HCT116 (cell line): ENCODE measurements at regions not wholly inside any gene's neighbourhood (a gene's known extent, or its start where the extent isn't known, plus 50 kb on each side); places are given as distances from the start of the nearest gene placed in this dataset.

Experiments
- ATAC-seq: fragments of 200-7000 bp; cut with Tn5 transposase; 2 replicates; pipeline ENCODE4 v1.9.1; 2020; ENCODE audit warnings: mild to moderate bottlenecking, moderate library complexity
- BruUV-seq: library from RNA; stranded (reverse); fragments of 400-500 nt; replicated peaks from 2 replicates; lab custom pipeline; 2021; lab: Mats Ljungman, UMichigan
- CTCF ChIA-PET: fragments of 300-600 bp; sonication (Branson Sonifier 250); formaldehyde crosslinking; loops from one replicate; lab custom pipeline; 2021; ENCODE audit warnings: antibody characterized with exemption; lab: Charles Lee
- POLR2A ChIA-PET: fragments of 300-600, 350-600 bp; sonication (Branson Sonifier 250); formaldehyde crosslinking; loops from one replicate; lab custom pipeline; 2021; ENCODE audit warnings: antibody characterized with exemption; lab: Charles Lee
- RAD21 ChIA-PET, 2 experiments: fragments of 300-600 bp; sonication (Branson Sonifier 250); formaldehyde crosslinking; loops; one replicate each; lab custom pipeline; 2023; ENCODE audit warnings: low total read pairs in 2 of 2; ENCODE audit not compliant: uncharacterized antibody in 2 of 2, unreplicated experiment in 2 of 2, low non-redundant PET in 1 of 2; lab: Charles Lee
- DNase-seq: peaks from one replicate; pipeline ENCODE4 v3.0.0-alpha.2; 2010; ENCODE audit warnings: low read depth, low spot score
- H2AFZ ChIP-seq: fragments of 200-600 bp; shearing (Covaris generic), sonication (generic); 2 replicates; pipeline ENCODE4 v1.6.1; 2017; ENCODE audit warnings: low read depth, mixed run types, mixed read lengths, antibody characterized with exemption, low read length; ENCODE audit not compliant: poor library complexity, severe bottlenecking
- H3K27ac ChIP-seq: 2 replicates; pipeline ENCODE4 v1.5.1; 2012; ENCODE audit warnings: low read depth, low read length
- H3K27me3 ChIP-seq: fragments of 200-600 bp; sonication (generic); 2 replicates; pipeline ENCODE4 v1.6.1; 2016; ENCODE audit warnings: mixed run types, low read length, mixed read lengths; ENCODE audit not compliant: insufficient read depth
- H3K36me3 ChIP-seq, 2 experiments: fragments of 200-500 bp in 1 of 2; fragments of 200-600 bp in 1 of 2; sonication (Bioruptor generic) in 1 of 2; sonication (generic) in 1 of 2; 2 replicates each; pipeline versions ENCODE4 v1.5.1 to v1.6.1; 2014 to 2016; ENCODE audit warnings: low read length in 2 of 2, inconsistent platforms in 1 of 2, mixed read lengths in 1 of 2, mixed run types in 1 of 2; ENCODE audit not compliant: insufficient read depth in 2 of 2, control insufficient read depth in 1 of 2
- H3K4me1 ChIP-seq, 2 experiments: fragments of 200-600 bp in 1 of 2; sonication (generic) in 1 of 2; 2 replicates each; pipeline versions ENCODE4 v1.5.1 to v1.6.1; 2012 to 2017; ENCODE audit warnings: low read length in 2 of 2, inconsistent platforms in 1 of 2, mild to moderate bottlenecking in 1 of 2, mixed read lengths in 1 of 2, mixed run types in 1 of 2, moderate library complexity in 1 of 2; ENCODE audit not compliant: insufficient read depth in 2 of 2, control insufficient read depth in 1 of 2
- H3K4me2 ChIP-seq: fragments of 200-600 bp; sonication (generic); 2 replicates; pipeline ENCODE4 v1.6.1; 2017; ENCODE audit warnings: mixed run types, low read length, mixed read lengths
- H3K4me3 ChIP-seq, 2 experiments: fragments of 200-600 bp in 1 of 2; sonication (generic) in 1 of 2; replicated peaks in 1 of 2; 2 replicates each; pipeline ENCODE4 v1.5.1; 2011 to 2016; ENCODE audit warnings: low read length in 2 of 2, control low read depth in 1 of 2, low read depth in 1 of 2, mild to moderate bottlenecking in 1 of 2, mixed read lengths in 1 of 2, mixed run types in 1 of 2
- H3K79me2 ChIP-seq: fragments of 200-600 bp; sonication (generic); 2 replicates; pipeline ENCODE4 v1.6.1; 2017; ENCODE audit warnings: mild to moderate bottlenecking, mixed run types, low read length, moderate library complexity, mixed read lengths; ENCODE audit not compliant: insufficient read depth
- H3K9ac ChIP-seq: fragments of 200-600 bp; sonication (generic); 2 replicates; pipeline ENCODE4 v1.6.1; 2016; ENCODE audit warnings: low read length, mixed read lengths
- H3K9me2 ChIP-seq: fragments of 200-600 bp; sonication (generic), shearing (Covaris generic); 2 replicates; pipeline ENCODE4 v1.6.1; 2017; ENCODE audit warnings: mixed run types, mild to moderate bottlenecking, moderate library complexity; ENCODE audit not compliant: insufficient read depth
- H3K9me3 ChIP-seq, 2 experiments: fragments of 200-500 bp in 1 of 2; fragments of 200-600 bp in 1 of 2; sonication (Bioruptor generic) in 1 of 2; sonication (generic) in 1 of 2; 2 replicates each; pipeline ENCODE4 v1.6.1; 2014 to 2017; ENCODE audit warnings: low read length in 2 of 2, mixed read lengths in 2 of 2, inconsistent platforms in 1 of 2, low read depth in 1 of 2, mild to moderate bottlenecking in 1 of 2, mixed run types in 1 of 2, moderate library complexity in 1 of 2; ENCODE audit not compliant: control insufficient read depth in 1 of 2, insufficient read depth in 1 of 2
- H4K20me1 ChIP-seq: fragments of 200-600 bp; sonication (generic), shearing (Covaris generic); 2 replicates; pipeline ENCODE4 v1.6.1; 2017; ENCODE audit warnings: mixed run types, mild to moderate bottlenecking, moderate library complexity; ENCODE audit not compliant: insufficient read depth
- CBX3 ChIP-seq: IDR thresholded peaks from 2 replicates; pipeline ENCODE4 v1.6.1; 2012; ENCODE audit warnings: low read depth
- CTCF ChIP-seq, 3 experiments: fragments of 200-600 bp in 1 of 3; sonication (generic) in 1 of 3; IDR thresholded peaks in 2 of 3; conservative IDR thresholded peaks in 1 of 3; 2 replicates each; pipeline ENCODE4 v1.5.1; 2012 to 2017; ENCODE audit warnings: low read depth in 2 of 3, low read length in 2 of 3, antibody characterized with exemption in 1 of 3, borderline replicate concordance in 1 of 3, control low read depth in 1 of 3, mild to moderate bottlenecking in 1 of 3, mixed read lengths in 1 of 3, mixed run types in 1 of 3, moderate library complexity in 1 of 3; ENCODE audit not compliant: insufficient read depth in 1 of 3
- EGR1 ChIP-seq: IDR thresholded peaks from 2 replicates; pipeline ENCODE4 v1.6.1; 2012; ENCODE audit warnings: low read depth
- ELF1 ChIP-seq: IDR thresholded peaks from 2 replicates; pipeline ENCODE4 v1.6.1; 2012; ENCODE audit warnings: low read depth, borderline replicate concordance
- FOSL1 ChIP-seq: IDR thresholded peaks from 2 replicates; pipeline ENCODE4 v1.6.1; 2012; ENCODE audit warnings: low read depth
- JUND ChIP-seq: IDR thresholded peaks from 2 replicates; pipeline ENCODE4 v1.6.1; 2012
- RAD21 ChIP-seq: IDR thresholded peaks from 2 replicates; pipeline ENCODE4 v1.6.1; 2012; ENCODE audit warnings: low read depth, mild to moderate bottlenecking
- TCF7L2 ChIP-seq: IDR thresholded peaks from 2 replicates; pipeline ENCODE4 v1.7.0; 2011; ENCODE audit warnings: borderline replicate concordance, inconsistent platforms; ENCODE audit not compliant: insufficient read depth, insufficient read length; ENCODE audit errors: extremely low read depth
- YY1 ChIP-seq: IDR thresholded peaks from 2 replicates; pipeline ENCODE4 v1.6.1; 2011; ENCODE audit warnings: low read length, low read depth, moderate library complexity, mild to moderate bottlenecking; ENCODE audit not compliant: insufficient replicate concordance; ENCODE audit errors: extremely low read depth
- ZBTB33 ChIP-seq: IDR thresholded peaks from 2 replicates; pipeline ENCODE4 v1.6.1; 2011; ENCODE audit warnings: mild to moderate bottlenecking, low read length, moderate library complexity; ENCODE audit not compliant: insufficient replicate concordance; ENCODE audit errors: extremely low read depth
- ZNF274 ChIP-seq: fragments of 200-500 bp; sonication (Bioruptor generic); IDR thresholded peaks from 2 replicates; pipeline ENCODE4 v1.6.1; 2014; ENCODE audit warnings: mild to moderate bottlenecking, low read depth, low read length, inconsistent platforms
- intact Hi-C: fragments of 100-400 bp; cut with micrococcal nuclease; formaldehyde crosslinking; loops from 2 replicates; pipeline ENCODE4 v1.10.0; 2022

GRCh38 chrX:7620560-7620959 lies 222.4 kb upstream of the VCX start:
- no peak overlapping the region for H3K27ac ChIP-seq
- intact Hi-C loops: no loop called here
- no peak for TF ChIP-seq FOSL1
- TF ChIP-seq JUND: no peak
- no peak for TF ChIP-seq EGR1
- TF ChIP-seq ZBTB33: no peak
- TF ChIP-seq YY1: no peak
- TF ChIP-seq TCF7L2: no peak
- ATAC-seq: no peak
- BruUV-seq: no TSS peak
- no peak overlapping the region for H3K9ac ChIP-seq
- no peaks in the 10 kb centered on the region for H3K9me2 ChIP-seq
- ChIA-PET CTCF (no interaction called here), RAD21 (no interaction called here), POLR2A (no interaction called here)
- H3K4me1 ChIP-seq: no peaks in the 10 kb centered on the region
- H3K79me2 ChIP-seq: no peaks in the 10 kb centered on the region
- H3K36me3 ChIP-seq: no peaks in the 10 kb centered on the region
- H3K9me3 ChIP-seq: no peaks in the 10 kb centered on the region
- no peaks in the 10 kb centered on the region for H4K20me1 ChIP-seq
- no peak for DNase-seq
- H3K4me3 ChIP-seq: no peak overlapping the region
- no peaks in the 10 kb centered on the region for H3K27me3 ChIP-seq
- H3K4me2 ChIP-seq: no peak overlapping the region
- no peak overlapping the region for H2AFZ ChIP-seq

- Histone ChIP-seq H3K9ac (no peak overlapping the region), H3K79me2 (no peaks in the 10 kb centered on the region), H3K9me3 (no peaks in the 10 kb centered on the region), H3K9me2 (no peaks in the 10 kb centered on the region), H3K27ac (no peak overlapping the region), H3K4me3 (no peak overlapping the region), H3K4me1 (no peaks in the 10 kb centered on the region), H2AFZ (no peak overlapping the region), H4K20me1 (no peaks in the 10 kb centered on the region), H3K27me3 (no peaks in the 10 kb centered on the region), H3K4me2 (no peak overlapping the region), H3K36me3 (no peaks in the 10 kb centered on the region)
- intact Hi-C loops: no loop called here
- ATAC-seq (no peak), DNase-seq (no peak)
- BruUV-seq: no TSS peak
- ChIA-PET POLR2A (no interaction called here), CTCF (no interaction called here), RAD21 (no interaction called here)
- no peak for TF ChIP-seq ZNF274
- TF ChIP-seq RAD21: no peak
- no peak for TF ChIP-seq YY1
- no peak for TF ChIP-seq ZBTB33
- no peak for TF ChIP-seq JUND
- TF ChIP-seq ELF1: no peak
- no peak for TF ChIP-seq CBX3
- TF ChIP-seq CTCF (IDR thresholded peaks at IDR 0.05 in 2 of 3, conservative IDR thresholded peaks at IDR 0.05 in 1 of 3; ENCODE audit: borderline replicate concordance in 1 of 3, insufficient read depth in 1 of 3, low read depth in 2 of 3, low read length in 2 of 3): no peak
These were observed 225.0 kb upstream of the VCX start for GRCh38 chrX:7617994-7618393.
